Pancreas (tissue), 10 donors: ENCODE measurements at regions not wholly inside any gene's neighbourhood (a gene's known extent, or its start where the extent isn't known, plus 50 kb on each side); places are given as distances from the start of the nearest gene placed in this dataset.
A peak's percentile ranks its signal among the peaks of the same experiment; 100 is the strongest.

Experiments used
- ATAC-seq, 4 donors: fragments of 200-7000 bp; cut with Tn5 transposase; one replicate each; pipeline versions ENCODE4 v1.8.0 to v1.9.1; 2020; ENCODE audit warnings: mild to moderate bottlenecking in 4 of 4, moderate library complexity in 4 of 4
- DNase-seq, 6 donors: peaks; one replicate each; pipeline ENCODE4 v3.0.0-alpha.2; 2020
- FAIRE-seq: peaks from 2 replicates; lab custom pipeline; 2012; peaks lifted over from hg19 to GRCh38; lab: Jason Lieb, UNC
- H3K27ac ChIP-seq, 4 donors: fragments of 200-600 bp; sonication (generic); 1 replicate in 3 of 4; 2 replicates in 1 of 4; pipeline versions ENCODE4 v1.5.0 to v1.8.0; 2020
- H3K27me3 ChIP-seq, 4 donors: fragments of 200-600 bp; one replicate each; pipeline ENCODE4 v1.8.0; 2021
- H3K36me3 ChIP-seq, 3 donors: fragments of 200-600 bp; sonication (generic) in 1 of 3; one replicate each; pipeline versions ENCODE4 v1.5.0 to v1.8.0; 2020 to 2021
- H3K4me1 ChIP-seq, 3 donors: fragments of 200-600 bp; one replicate each; pipeline ENCODE4 v1.8.0; 2021
- H3K4me3 ChIP-seq, 4 donors: fragments of 200-600 bp; sonication (generic) in 2 of 4; one replicate each; pipeline versions ENCODE4 v1.5.0 to v1.8.0; 2020 to 2021
- H3K9me3 ChIP-seq, 4 donors: fragments of 200-600 bp; one replicate each; pipeline ENCODE4 v1.8.0; 2021
- WGBS, 2 donors: extraction: QIAGEN DNeasy Blood & Tissue Kit; methylation state at CpG; one replicate each; pipeline ENCODE4 v1.1.7; 2013; 5-methylcytosine and 5-hydroxymethylcytosine counted together
- intact Hi-C, 3 donors: fragments of 100-400 bp; cut with DNase I; formaldehyde crosslinking; loops; one replicate each; pipeline versions ENCODE4 v1.11.1 to v1.14.2; 2022
- TF ChIP-seq, protein P1 (sequence below), 4 donors: fragments of 200-600 bp; sonication (generic) in 3 of 4; IDR thresholded peaks; one replicate each; pipeline versions ENCODE4 v1.5.0 to v1.8.0; 2021; ENCODE audit warnings: antibody characterized with exemption in 4 of 4
- donor health status: healthy with polysubstance abuse.
- donor health status: DM: no; HTN: no; CAD: no; lungs with moderate emphysema.
- donor health status: DM: no; HTN: no; CAD: no.
- donor health status: control.
- donor health status: control.
- donor health status: Bipolar disorder and iron deficiency.
- donor health status: DM: yes; HTN: yes; CAD: no.
- donor health status: DM: no; HTN: no; CAD: no.
- donor health status: DM: no; HTN: no; CAD: no.
- donor health status: DM: yes; HTN: yes; CAD: no.

DNA sequence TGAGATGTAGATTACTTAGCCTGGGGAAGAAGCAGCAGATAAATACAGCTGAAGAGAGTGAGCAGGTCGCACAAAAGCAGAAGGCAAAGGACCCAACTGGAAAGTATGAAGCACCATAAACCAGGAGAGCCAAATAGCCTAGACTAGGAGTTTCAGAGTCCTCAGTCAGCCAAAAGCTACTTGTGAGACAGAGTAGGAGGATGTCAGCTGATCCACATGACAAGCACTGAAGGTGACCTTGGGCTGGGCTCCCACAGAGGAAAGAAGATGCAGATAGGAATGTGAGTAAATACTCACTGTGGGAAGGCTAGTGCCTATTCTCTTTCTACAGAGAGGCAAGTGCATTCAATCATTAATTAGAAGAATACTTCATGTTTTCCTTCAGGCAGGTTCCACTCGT is 274.0 kb upstream of the POU3F2 start:
- DNase-seq (no peak), ATAC-seq (no peak), FAIRE-seq (no peak)
- no peaks in the 10 kb centered on the region for H3K27me3 ChIP-seq
- H3K36me3 ChIP-seq, result no peaks in the 10 kb centered on the region
- no peak overlapping the region for H3K27ac ChIP-seq
- no peak overlapping the region for H3K4me3 ChIP-seq
- H3K9me3 ChIP-seq, result no peaks in the 10 kb centered on the region
- intact Hi-C loops, result no loop called here
- 47 to 58% methylated on average over 2 of the region's 2 CpGs for WGBS, 2 donors
- H3K4me1 ChIP-seq, result no peaks in the 10 kb centered on the region
- TF ChIP-seq, protein P1, sequence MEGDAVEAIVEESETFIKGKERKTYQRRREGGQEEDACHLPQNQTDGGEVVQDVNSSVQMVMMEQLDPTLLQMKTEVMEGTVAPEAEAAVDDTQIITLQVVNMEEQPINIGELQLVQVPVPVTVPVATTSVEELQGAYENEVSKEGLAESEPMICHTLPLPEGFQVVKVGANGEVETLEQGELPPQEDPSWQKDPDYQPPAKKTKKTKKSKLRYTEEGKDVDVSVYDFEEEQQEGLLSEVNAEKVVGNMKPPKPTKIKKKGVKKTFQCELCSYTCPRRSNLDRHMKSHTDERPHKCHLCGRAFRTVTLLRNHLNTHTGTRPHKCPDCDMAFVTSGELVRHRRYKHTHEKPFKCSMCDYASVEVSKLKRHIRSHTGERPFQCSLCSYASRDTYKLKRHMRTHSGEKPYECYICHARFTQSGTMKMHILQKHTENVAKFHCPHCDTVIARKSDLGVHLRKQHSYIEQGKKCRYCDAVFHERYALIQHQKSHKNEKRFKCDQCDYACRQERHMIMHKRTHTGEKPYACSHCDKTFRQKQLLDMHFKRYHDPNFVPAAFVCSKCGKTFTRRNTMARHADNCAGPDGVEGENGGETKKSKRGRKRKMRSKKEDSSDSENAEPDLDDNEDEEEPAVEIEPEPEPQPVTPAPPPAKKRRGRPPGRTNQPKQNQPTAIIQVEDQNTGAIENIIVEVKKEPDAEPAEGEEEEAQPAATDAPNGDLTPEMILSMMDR (IDR thresholded peaks at IDR 0.05), result no peak

DNA sequence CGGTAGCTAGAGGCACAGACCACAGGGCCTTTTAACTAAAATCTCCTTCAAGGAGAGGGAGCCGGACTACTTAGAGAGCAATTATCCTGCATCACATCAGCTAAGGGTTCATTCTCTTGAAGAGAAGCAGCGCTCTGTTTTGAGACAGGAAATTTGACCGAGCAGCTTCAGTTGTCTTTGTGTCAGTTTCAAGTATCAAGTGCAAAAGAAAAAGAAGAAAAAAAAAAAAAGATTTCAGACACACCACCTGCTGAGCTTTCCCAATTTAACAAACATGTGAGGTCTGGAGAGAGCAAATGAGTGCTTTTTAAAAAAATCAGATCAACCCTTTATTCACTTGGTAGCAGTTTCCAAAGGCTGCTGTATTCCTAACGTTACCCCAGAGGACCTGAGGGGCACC is 273.5 kb upstream of the POU3F2 start:
- Histone ChIP-seq H3K9me3 (no peaks in the 10 kb centered on the region), H3K27ac (no peak overlapping the region), H3K4me3 (no peak overlapping the region), H3K36me3 (no peaks in the 10 kb centered on the region), H3K4me1 (no peaks in the 10 kb centered on the region), H3K27me3 (no peaks in the 10 kb centered on the region)
- DNase-seq (no peak), FAIRE-seq (no peak), ATAC-seq (no peak)
- intact Hi-C loops, result no loop called here
- TF ChIP-seq, protein P1 (IDR thresholded peaks at IDR 0.05), result no peak
- WGBS, 2 donors, result 60 to 72% methylated on average over 5 of the region's 5 CpGs

DNA sequence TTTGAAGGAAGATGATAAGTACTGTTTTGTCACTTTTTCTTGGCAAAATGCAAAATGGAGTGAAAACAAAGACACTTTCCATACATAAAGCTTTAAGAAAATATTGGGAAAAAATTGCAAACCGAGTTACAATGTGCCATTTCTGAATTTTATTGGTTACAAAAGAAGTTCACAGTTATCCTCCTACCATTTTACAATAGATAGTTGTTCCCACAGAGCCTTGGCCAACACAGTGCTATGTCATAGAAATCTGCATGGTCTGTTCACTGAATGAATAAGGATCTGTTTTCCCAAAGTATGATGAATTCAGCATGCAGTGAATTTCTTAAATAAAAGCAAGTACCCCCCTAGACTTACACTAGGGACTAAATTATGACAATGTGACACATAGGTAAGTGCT is 268.2 kb upstream of the POU3F2 start:
- H3K27ac ChIP-seq, result no peak overlapping the region
- FAIRE-seq, result no peak
- no peaks in the 10 kb centered on the region for H3K9me3 ChIP-seq
- no peak for ATAC-seq
- WGBS, 2 donors, result 14 to 56% methylated on average over 1 of the region's 1 CpG
- no peak overlapping the region for H3K4me3 ChIP-seq
- peaks cover 0 to 4% (median 0%) of the 10 kb centered on the region in 4 donors for H3K27me3 ChIP-seq
- DNase-seq, result no peak
- intact Hi-C loops, result no loop called here
- H3K36me3 ChIP-seq, result no peaks in the 10 kb centered on the region
- H3K4me1 ChIP-seq, result no peaks in the 10 kb centered on the region
- TF ChIP-seq, protein P1 (IDR thresholded peaks at IDR 0.05), result no peak

DNA sequence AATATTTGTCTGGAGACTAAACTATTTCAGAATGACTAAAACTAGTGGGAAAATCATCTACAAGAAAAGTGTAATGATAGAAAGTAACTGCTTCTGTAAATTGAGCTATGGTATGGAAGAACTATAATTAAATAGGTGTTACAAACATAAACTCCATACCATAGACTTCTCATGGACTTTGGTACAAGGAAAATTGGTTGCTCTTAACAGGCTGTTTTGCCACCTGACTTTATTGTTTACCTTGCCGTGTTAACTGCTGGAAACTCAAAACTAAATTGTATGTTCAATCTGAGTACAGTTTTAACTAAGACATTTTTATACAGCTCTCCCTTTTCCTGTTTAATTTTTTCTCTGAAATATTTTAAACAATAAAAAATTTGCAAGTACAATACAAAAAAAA is 261.8 kb upstream of the POU3F2 start:
- no peaks in the 10 kb centered on the region for H3K36me3 ChIP-seq
- FAIRE-seq (no peak), ATAC-seq (no peak), DNase-seq (no peak)
- peaks cover 0 to 4% (median 0%) of the 10 kb centered on the region in 4 donors for H3K27me3 ChIP-seq
- no peaks in the 10 kb centered on the region for H3K4me1 ChIP-seq
- no peaks in the 10 kb centered on the region for H3K9me3 ChIP-seq
- intact Hi-C loops, result no loop called here
- H3K4me3 ChIP-seq, result no peak overlapping the region
- H3K27ac ChIP-seq, result no peak overlapping the region
- TF ChIP-seq, protein P1 (IDR thresholded peaks at IDR 0.05), result no peak
- 13 to 23% methylated on average over 1 of the region's 1 CpG for WGBS, 2 donors

DNA sequence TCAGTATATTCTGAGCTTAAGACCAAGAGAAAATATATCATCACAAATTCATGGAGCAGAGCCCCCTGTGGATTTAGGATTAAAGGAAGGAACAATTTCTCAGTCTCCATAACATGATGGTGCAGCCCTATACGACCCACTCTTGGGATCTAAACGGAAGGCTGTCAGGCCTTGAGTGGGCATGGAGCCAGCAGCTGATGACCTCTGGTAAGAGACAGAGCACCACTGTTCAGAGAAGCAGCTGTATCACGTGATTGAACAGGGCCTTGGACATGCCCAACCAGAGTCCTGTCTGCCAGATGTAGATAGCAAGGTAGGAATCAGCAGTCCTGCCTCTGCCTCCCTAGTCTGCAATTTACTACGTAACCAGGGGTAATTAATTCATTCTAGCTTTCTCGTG is 259.4 kb upstream of the POU3F2 start:
- no peaks in the 10 kb centered on the region for H3K36me3 ChIP-seq
- H3K27ac ChIP-seq, result no peak overlapping the region
- TF ChIP-seq, protein P1 (IDR thresholded peaks at IDR 0.05), result no peak
- no peaks in the 10 kb centered on the region for H3K9me3 ChIP-seq
- FAIRE-seq (no peak), DNase-seq (peak in 1 of 6 donors; percentile 30), ATAC-seq (no peak)
- no peaks in the 10 kb centered on the region for H3K27me3 ChIP-seq
- H3K4me1 ChIP-seq, result no peaks in the 10 kb centered on the region
- WGBS, 2 donors, result 32% methylated on average over 5 of the region's 5 CpGs
- no peak overlapping the region for H3K4me3 ChIP-seq
- intact Hi-C loops, result no loop called here
